ENCODE measurements at regions not wholly inside any gene's neighbourhood (a gene's known extent, or its start where the extent isn't known, plus 50 kb on each side); places are given as distances from the start of the nearest gene placed in this dataset.

GRCh38 chr18:30358555-30358954 is 684.0 kb downstream of the DSC3 start:
- H3K9me3 ChIP-seq (ENCODE audit: control insufficient read depth in 2 of 3, insufficient read depth in 1 of 3, low read length in 3 of 3): no peaks in the 10 kb centered on the region
- no peak overlapping the region for H3K9ac ChIP-seq (ENCODE audit: low read length in 3 of 3)
- no peak overlapping the region for H3K27ac ChIP-seq (ENCODE audit: low read depth in 2 of 2, low read length in 2 of 2)
- H3K4me1 ChIP-seq (ENCODE audit: control insufficient read depth in 2 of 3, insufficient read depth in 2 of 3, low read depth in 1 of 3, low read length in 3 of 3): no peaks in the 10 kb centered on the region
- H3K27me3 ChIP-seq (ENCODE audit: control insufficient read depth, insufficient read depth, low read length): no peaks in the 10 kb centered on the region
- H3K4me3 ChIP-seq (ENCODE audit: low read length in 3 of 3): no peak overlapping the region
- no peaks in the 10 kb centered on the region for H3K36me3 ChIP-seq (ENCODE audit: control insufficient read depth in 2 of 3, insufficient read depth in 3 of 3, low read length in 3 of 3)
- DNase-seq: no peak
- TF ChIP-seq CTCF (IDR thresholded peaks at IDR 0.05; ENCODE audit: borderline replicate concordance, extremely low read depth, insufficient read depth): no peak
- intact Hi-C loops (cut with DNase I): no loop called here
- FAIRE-seq: no peak

- Histone ChIP-seq H3K9ac (ENCODE audit: low read length in 3 of 3) (no peak overlapping the region), H3K4me3 (ENCODE audit: low read length in 3 of 3) (no peak overlapping the region), H3K36me3 (ENCODE audit: control insufficient read depth in 2 of 3, insufficient read depth in 3 of 3, low read length in 3 of 3) (no peaks in the 10 kb centered on the region), H3K4me1 (ENCODE audit: control insufficient read depth in 2 of 3, insufficient read depth in 2 of 3, low read depth in 1 of 3, low read length in 3 of 3) (no peaks in the 10 kb centered on the region), H3K27me3 (ENCODE audit: control insufficient read depth, insufficient read depth, low read length) (no peaks in the 10 kb centered on the region), H3K9me3 (ENCODE audit: control insufficient read depth in 2 of 3, insufficient read depth in 1 of 3, low read length in 3 of 3) (no peaks in the 10 kb centered on the region), H3K27ac (ENCODE audit: low read depth in 2 of 2, low read length in 2 of 2) (no peak overlapping the region)
- FAIRE-seq (no peak), DNase-seq (no peak)
- intact Hi-C loops (cut with DNase I): no loop called here
- no peak for TF ChIP-seq CTCF (IDR thresholded peaks at IDR 0.05; ENCODE audit: borderline replicate concordance, extremely low read depth, insufficient read depth)
These were observed 689.9 kb downstream of the DSC3 start for GRCh38 chr18:30352551-30353168.

- Histone ChIP-seq H3K4me3 (ENCODE audit: low read length in 3 of 3) (no peak overlapping the region), H3K36me3 (ENCODE audit: control insufficient read depth in 2 of 3, insufficient read depth in 3 of 3, low read length in 3 of 3) (no peaks in the 10 kb centered on the region), H3K27ac (ENCODE audit: low read depth in 2 of 2, low read length in 2 of 2) (no peak overlapping the region), H3K27me3 (ENCODE audit: control insufficient read depth, insufficient read depth, low read length) (no peaks in the 10 kb centered on the region), H3K9ac (ENCODE audit: low read length in 3 of 3) (no peak overlapping the region), H3K9me3 (ENCODE audit: control insufficient read depth in 2 of 3, insufficient read depth in 1 of 3, low read length in 3 of 3) (no peaks in the 10 kb centered on the region), H3K4me1 (ENCODE audit: control insufficient read depth in 2 of 3, insufficient read depth in 2 of 3, low read depth in 1 of 3, low read length in 3 of 3) (no peaks in the 10 kb centered on the region)
- no peak for DNase-seq
- intact Hi-C loops (cut with DNase I): no loop called here
- TF ChIP-seq CTCF (IDR thresholded peaks at IDR 0.05; ENCODE audit: borderline replicate concordance, extremely low read depth, insufficient read depth): no peak
- FAIRE-seq: no peak
These were observed 692.3 kb downstream of the DSC3 start for GRCh38 chr18:30350263-30350662.

- TF ChIP-seq CTCF (IDR thresholded peaks at IDR 0.05; ENCODE audit: borderline replicate concordance, extremely low read depth, insufficient read depth): no peak
- H3K36me3 ChIP-seq (ENCODE audit: control insufficient read depth in 2 of 3, insufficient read depth in 3 of 3, low read length in 3 of 3): no peaks in the 10 kb centered on the region
- H3K27ac ChIP-seq (ENCODE audit: low read depth in 2 of 2, low read length in 2 of 2): no peak overlapping the region
- FAIRE-seq (no peak), DNase-seq (no peak)
- H3K27me3 ChIP-seq (ENCODE audit: control insufficient read depth, insufficient read depth, low read length): no peaks in the 10 kb centered on the region
- no peaks in the 10 kb centered on the region for H3K4me1 ChIP-seq (ENCODE audit: control insufficient read depth in 2 of 3, insufficient read depth in 2 of 3, low read depth in 1 of 3, low read length in 3 of 3)
- intact Hi-C loops (cut with DNase I): no loop called here
- no peaks in the 10 kb centered on the region for H3K9me3 ChIP-seq (ENCODE audit: control insufficient read depth in 2 of 3, insufficient read depth in 1 of 3, low read length in 3 of 3)
- H3K4me3 ChIP-seq (ENCODE audit: low read length in 3 of 3): no peak overlapping the region
- no peak overlapping the region for H3K9ac ChIP-seq (ENCODE audit: low read length in 3 of 3)
These were observed 699.5 kb downstream of the DSC3 start for GRCh38 chr18:30343090-30343489.
